ENCODE measurements at regions not wholly inside any gene's neighbourhood (a gene's known extent, or its start where the extent isn't known, plus 50 kb on each side); places are given as distances from the start of the nearest gene placed in this dataset.
"Not testable (repeated sequence)": the region's sequence is repeated elsewhere in the genome, so short reads cannot be mapped to it uniquely, and the experiment has no call there.

DNA sequence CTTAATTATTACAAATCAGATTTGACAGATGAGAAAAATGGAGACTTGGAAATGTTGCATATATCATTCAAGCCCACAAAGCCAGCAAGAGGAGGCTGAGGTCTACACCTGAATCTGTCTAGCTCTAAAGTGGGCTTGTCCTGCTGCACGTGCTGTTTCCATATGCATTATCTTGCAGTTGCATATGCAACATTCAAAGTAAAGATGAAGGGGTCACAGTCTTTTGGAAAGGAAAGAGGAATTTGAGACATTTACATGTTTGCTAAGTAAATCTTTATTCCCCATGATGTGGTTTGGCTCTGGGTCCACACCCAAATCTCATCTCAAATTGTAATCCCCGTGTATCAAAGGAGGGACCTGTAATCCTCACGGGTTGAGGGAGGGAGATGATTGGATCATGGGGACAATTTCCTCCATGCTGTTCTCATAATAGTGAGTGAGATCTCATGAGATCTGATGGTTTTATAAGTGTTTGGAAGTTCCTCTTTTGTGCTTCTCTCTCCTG, 98.3 kb downstream of the BACH1 start:
- no peak for DNase-seq (ENCODE audit: low read depth in 2 of 2)

DNA sequence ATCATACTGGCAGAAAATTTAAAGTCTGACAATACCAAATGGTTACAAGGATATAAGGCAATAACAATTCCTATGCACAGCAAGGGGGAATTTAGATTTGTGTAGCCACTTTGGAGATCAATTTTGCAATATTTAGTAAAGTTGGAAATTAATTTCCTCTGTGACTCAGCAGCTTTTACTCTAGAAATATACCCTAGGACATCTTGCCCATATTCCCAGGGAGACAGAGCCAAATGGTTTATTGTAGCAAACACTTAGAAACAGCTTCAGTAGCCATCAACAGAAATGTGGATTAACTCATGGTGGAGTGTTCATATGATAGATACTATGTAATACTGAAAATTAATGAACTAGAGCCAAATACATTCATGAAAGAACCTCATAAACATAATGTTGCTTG, 104.6 kb downstream of the BACH1 start:
- no peak for DNase-seq (ENCODE audit: low read depth in 2 of 2)

DNA sequence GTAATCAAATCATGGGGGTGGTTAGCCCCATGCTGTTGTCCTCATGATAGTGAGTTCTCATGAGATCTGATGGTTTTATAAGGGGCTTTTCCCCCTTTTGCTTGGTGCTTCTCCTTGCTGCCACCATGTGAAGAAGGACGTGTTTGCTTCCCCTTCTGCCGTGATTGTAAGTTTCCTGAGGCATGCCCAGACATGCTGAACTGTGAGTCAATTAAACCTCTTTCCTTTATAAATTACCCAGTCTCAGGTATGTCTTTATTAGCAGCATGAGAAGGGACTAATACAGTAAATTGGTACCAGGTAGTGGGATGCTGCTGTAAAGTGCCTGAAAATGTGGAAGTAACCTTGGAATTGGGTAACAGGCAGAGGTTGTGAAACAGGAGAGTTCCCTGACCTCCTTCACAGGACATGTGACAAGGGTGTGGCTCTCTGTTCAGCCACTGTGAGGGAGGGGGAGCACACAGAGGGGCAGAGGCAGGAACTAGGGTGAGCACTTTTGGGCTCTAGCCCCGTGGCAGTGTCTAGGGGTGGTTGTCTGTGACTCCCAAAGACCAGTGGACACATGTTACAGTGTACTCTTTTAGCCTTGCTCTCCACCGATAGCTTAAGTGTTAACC, 105.3 kb downstream of the BACH1 start:
- no peak for DNase-seq (ENCODE audit: low read depth in 2 of 2)

DNA sequence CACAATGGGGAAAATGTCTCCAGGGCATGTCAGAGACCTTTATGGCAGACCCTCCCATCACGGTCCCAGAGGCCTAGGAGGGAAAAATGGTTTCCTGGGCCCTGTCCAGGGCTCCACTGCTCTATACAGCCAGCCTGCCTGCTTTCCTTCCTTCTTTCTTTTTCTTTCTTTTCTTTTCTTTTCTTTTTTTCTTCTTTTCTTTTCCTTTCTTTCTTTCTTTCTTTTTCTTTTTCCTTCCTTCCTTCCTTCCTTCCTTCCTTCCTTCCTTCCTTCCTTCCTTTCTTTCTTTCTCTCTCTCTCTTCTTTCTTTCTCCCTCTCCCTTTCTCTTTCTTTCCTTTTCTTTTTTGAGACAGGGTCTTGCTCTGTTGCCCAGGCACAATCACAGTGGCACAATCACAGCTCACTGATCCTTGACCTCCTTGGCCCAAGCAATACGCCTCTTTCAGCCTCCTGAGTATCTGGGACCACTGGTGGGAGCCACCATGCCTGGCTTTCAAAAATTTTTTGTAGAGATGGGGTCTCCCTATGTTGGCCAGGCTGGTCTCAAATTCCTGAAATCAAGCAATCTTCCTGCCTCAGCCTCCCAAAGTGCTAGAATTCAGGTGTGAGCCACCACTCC, 106.9 kb downstream of the BACH1 start:
- no peak for DNase-seq (ENCODE audit: low read depth in 2 of 2)

DNA sequence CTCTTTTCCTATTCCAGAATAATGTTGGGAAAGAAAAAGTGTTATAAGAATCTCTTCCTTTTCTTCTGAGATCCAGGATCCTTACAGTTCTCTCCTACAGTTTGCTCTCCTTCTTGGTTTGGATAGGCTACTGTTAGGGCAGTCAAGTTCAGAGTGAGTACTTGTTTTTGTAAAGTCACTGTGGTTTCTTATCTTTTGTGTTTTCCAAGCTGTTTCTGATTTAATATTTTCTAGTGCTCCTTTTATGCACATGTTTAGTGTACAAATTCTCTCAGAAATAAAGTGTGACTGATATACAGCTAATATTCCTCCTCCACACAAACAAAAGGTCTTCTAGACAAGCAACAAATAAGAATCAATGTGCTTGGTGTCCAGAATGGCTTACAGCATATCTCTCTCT, 107.7 kb downstream of the BACH1 start:
- DNase-seq (ENCODE audit: low read depth in 2 of 2): no peak

DNA sequence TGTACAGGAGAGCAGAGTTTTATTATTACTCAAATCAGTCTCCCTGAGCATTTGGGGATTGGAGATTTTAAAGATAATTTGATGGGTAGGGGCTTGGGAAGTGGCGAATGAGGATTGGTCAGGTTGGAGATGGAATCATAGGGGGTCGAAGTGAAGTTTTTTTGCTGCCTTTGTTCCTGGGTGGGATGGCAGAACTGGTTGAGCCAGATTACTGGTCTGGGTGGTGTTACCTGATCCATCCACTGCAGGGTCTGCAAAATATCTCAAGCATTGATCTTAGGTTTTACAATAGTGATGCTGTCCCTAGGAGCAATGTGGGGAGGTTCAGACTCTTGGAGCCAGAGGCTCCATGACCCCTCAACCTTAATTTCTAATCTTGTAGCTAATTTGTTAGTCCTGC, 108.8 kb downstream of the BACH1 start:
- DNase-seq (ENCODE audit: low read depth in 2 of 2): no peak

DNA sequence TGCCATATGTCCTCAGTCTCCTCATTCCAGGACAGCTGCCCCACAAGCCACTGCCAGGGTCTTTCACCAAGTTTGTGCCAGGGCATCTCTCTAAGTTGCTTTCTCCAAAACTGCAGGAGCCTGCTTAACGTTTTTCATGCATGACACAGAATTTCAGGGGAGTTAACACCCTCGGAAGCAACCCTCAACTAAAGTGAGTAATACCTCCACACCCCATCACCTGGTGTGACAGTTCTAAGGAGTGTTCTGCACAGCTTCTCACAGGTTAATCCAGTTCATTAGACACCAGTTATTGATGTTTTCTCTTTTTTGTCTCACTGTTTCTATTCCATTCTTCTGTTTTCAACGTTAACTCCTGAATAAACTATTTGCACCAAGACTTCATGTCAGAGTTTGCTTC, 115.0 kb downstream of the BACH1 start:
- DNase-seq (ENCODE audit: low read depth in 2 of 2): no peak

DNA sequence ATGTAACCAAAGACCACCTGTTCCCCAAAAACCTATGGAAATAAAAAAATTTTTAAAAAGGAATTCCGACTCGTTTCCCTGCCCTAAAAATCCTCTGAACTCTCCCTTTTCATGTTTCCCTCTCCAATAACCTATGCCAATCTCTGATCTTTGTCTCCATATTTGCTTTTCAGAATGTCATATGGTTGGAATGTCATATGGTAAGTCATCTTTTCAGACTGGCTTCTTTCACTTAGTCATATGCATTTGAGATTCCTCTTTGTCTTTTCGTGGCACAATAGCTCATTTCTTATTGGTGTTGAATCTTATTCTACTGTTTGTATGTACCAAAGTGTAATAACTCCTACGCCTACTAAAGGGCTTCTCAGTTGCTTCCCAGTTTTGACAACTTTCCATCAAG, 117.5 kb downstream of the BACH1 start:
- no peak for DNase-seq (ENCODE audit: low read depth in 2 of 2)

DNA sequence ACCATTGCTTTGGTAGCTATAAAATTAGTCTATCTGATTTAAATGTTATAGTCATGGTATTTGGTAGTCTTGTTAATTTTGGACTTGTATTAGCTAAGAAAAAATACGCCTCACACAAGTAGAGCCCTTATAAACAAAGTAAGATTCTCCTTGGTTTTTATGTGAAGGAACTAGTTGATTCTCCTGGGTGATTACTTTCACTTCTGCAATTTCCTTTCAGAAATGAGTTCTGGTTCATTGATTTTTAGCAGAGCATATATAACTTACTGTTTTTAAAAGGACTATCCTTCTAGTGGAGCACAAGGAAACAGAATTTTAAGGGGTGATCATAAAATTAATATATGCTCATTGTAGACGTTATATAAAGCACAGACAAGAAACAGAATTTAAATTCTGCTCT, 120.1 kb downstream of the BACH1 start:
- DNase-seq (ENCODE audit: low read depth in 2 of 2): no peak

DNA sequence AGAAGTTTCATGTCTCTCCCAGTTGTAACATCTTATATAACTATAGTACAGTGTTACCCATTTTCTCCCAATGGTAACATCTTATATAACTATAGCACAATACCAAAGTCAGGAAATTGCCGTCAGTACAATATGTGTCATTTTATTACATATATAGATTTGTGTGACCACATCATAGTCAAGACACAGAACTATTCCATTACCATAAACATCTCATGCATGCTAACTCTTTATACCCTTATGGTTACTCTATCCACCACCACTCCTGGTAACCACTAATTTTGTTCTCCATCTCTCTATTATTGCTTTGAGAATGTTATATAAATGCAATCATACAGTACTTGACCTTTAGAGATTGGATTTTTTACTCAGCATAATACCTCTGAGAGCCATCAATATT, 120.7 kb downstream of the BACH1 start:
- DNase-seq (ENCODE audit: low read depth in 2 of 2): no peak

DNA sequence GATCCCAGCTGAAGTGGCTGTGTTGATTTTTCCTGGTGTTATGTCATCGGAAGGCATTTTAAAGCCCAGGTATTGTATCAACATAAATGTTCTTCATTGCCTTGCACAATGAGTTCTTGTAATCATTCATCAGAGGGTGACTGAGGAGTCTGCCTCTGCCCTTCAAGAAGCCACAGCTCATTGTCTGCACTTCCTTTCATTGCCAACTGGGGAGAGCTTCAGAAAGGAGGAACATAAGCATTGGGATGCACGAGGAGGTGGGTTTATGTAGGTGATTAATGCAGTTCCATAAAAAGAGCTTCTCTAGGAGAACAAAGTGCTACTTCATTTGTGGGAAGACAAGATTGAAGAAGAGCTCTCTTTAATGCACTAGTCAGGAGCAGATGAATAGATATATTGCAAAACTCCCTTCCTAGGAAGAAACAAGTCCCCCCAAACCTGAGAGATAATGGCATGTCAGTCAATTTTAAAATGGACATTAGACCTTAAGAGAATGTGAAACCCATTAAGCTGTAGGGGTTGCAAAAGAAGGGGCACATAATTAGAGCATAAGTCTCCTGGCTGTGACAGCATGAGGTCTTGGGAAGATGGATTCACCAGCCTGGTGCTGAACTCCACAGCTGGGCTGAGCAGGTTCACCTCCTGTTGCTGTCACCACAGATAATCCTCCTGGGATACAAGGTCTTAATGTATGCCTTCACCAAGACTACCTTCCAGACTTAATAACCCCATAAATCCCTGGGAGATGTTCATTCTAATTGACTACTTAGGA, 124.6 kb downstream of the BACH1 start:
- DNase-seq (ENCODE audit: low read depth in 2 of 2): no peak

DNA sequence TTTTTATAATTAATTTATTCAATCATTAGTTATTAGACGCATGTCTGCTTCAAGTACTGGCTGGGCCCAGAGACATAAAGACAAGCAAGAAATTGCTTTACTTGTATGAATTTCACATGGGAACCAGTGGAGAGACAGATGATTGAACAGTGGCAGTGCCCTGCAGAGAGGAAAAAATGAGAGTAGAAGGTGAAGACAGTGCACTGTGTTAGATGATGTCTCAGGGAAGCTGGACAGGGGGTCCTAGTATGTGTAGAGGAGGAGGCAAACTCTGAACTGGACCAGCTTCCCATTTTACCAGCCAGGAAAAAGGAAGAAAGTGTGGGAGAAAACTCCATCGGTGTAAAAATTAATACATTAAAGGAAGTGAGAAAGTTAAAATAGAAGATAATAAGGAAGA, 126.0 kb downstream of the BACH1 start:
- DNase-seq (ENCODE audit: low read depth in 2 of 2): no peak

DNA sequence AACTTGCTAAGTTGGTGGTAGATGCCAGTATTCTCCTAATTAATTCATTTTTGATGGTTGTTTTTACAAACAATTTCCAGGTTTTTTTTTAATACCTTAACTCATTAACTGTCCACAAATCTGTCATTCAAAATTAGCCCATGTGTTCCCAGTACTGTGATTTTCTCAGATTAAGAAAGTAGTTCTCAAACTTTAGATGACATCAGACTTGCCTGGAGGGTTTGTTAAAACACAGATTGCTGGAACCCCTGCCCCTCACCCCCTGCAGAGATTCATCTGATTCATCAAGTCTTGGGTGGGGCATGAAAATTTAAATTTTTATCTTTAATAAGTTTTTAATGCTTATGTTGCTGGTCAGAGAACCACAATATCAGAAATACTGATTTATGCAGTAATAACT, 130.5 kb downstream of the BACH1 start:
- no peak for DNase-seq (ENCODE audit: low read depth in 2 of 2)

DNA sequence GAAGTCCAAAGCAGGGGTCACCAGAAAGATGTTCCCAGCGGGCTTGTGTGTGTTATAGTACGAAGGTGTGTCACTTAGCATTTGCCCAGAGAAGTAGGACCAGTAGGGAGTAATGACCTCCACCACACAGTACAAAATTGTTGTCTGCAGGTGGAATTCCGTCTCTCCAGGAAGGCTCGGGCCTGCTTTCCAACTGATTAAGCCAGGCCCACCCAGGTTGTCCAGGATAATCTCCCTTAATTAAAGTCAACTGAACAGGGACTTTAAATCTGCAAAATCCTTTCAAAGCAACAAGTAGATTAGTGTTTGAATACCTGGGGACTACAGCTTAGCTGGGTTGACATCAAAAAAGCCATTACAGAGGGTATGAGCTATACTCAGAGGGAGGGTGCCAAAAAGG, 131.3 kb downstream of the BACH1 start:
- DNase-seq (ENCODE audit: low read depth in 2 of 2): no peak

DNA sequence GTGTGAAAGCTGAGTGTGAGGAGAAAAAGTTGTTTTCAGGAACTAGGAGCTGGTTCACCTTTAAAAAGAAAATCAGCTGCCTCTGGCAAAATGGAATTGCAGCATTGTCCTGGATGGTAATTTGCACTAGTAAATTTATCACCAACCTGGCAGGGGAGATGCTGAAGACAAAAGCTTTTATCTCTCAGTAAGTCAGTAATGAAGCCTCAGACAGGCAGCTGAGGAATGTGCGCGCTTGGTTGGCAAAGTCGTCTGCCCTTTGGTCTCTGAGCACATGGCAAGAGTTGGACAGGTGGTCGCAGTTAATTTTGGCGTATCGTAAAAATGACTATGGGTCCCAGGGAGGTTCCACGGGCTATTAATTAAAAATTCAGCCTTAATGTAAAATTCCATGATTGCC, 131.9 kb downstream of the BACH1 start:
- no peak for DNase-seq (ENCODE audit: low read depth in 2 of 2)

DNA sequence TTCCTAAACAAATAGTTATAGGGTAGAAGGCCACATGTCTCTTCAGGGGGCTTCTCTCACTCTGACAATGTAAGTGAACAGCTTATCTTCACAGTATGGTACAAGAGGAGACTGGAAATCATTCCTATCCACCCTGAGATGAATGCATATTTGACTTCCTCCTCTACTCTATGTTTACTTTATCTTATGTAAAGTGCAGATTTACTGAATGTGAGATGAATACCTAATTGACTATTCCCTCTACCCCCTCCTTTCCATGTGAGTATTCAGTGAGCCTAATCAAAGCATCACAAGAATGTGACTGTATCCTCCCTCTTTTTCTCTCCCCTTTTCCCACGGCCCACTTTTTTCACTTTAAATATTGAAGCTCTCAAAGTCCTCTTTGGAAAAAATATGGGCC, 132.5 kb downstream of the BACH1 start:
- DNase-seq (ENCODE audit: low read depth in 2 of 2): no peak

DNA sequence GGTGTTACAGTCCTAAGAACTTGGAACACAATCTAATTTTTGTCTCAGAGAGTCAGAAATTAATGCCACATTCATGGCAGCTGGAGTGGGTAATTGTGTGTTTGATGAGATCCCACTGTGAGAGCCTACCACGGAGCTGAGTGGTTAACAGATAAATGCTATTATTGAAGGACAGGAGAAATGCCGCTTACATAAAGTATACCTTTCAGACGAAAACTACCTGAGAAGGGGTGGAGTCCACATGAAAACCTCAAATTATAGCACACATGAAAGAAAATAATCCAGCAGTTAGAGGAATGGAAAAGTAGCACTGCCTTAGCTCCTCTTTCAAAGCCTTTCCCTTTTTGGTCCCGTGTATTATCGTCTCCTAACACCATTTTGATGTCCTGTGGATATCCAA, 133.0 kb downstream of the BACH1 start:
- no peak for DNase-seq (ENCODE audit: low read depth in 2 of 2)

DNA sequence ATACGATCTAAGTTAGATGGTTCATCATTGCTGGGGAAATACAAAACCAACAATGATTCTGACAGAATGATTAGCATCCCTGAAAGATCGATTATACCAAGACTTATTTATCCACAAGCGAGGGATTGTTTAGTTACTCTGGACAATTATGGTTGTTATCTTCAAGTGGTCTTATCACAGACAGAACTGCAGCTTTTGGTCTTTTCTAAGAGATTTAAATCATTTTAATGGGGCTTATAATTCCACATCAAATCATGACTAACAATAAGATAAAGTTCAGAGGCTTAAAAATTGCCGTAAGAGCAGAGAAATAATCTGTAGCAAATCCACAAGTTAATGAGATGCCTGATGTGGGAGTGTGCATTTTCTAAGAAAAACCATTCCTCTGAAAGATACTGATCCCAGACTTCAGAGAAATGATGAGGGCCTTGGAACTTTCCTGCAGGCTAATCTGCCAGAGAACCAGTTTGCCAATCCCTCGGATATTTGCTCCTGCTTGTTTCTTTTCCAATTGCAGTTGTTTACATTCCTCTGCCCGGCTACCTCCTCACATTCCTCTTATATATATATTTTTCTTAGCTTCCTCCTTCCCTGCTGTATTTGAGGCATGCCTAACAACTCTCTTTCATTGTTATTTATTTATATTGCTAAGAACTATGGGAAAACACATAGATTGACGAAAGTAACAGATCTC, 134.8 kb downstream of the BACH1 start:
- DNase-seq (ENCODE audit: low read depth in 2 of 2): no peak

DNA sequence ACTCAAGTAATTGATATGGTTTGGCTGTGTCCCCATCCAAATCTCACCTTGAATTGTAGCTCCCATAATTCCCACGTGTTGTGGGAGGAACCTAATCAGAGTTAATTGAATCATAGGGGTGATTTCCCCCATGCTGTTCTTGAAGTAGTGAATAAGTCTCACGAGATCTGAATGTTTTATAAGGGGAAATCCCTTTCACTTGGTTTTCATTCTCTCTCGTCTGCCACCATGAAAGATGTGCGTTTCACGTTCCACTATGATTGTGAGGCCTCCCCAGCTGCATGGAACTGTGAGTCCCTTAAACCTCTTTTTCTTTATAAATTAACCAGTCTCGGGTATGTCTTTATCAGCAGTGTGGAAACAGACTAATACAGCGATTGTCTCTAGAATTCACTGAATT, 135.4 kb downstream of the BACH1 start:
- no peak for DNase-seq (ENCODE audit: low read depth in 2 of 2)

DNA sequence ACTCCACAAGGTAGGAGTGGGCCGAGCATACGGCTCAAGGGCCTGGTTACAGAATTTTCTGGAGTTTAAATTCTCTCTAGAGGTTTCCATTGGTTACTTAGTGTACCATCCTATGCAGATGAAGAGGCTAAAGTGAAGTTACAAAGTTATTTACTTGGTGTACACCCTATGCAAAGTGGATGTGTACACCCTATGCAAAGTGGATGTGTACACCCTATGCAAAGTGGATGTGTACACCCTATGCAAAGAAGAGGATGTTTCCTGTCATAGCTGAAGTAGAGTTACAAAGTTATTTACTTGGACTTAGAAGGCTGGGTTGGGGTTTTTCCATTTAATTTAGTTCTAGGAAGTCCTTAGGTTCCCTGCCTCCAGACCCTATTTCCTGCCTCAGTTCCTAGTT, 136.3 kb downstream of the BACH1 start:
- DNase-seq (ENCODE audit: low read depth in 2 of 2): not testable (repeated sequence)

DNA sequence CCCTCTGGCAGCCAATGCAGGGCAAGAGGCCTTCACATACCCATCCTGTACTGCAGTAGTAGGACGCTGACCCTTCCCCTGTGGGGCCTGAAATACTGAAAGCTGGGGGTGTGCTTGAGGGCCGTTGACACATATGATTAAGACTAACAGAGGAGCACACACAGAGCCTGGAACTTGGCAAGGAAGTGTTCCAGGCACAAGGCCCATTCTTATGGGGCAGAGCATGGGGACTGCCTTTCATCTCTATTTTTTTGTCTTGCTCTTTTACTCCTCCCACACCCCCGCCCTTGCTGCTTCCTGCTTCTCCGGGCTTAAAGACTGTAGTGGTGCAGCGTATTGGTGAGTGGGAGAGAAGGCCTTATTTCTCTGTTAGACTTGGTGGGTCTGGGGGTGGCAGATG, 137.4 kb downstream of the BACH1 start:
- no peak for DNase-seq (ENCODE audit: low read depth in 2 of 2)

DNA sequence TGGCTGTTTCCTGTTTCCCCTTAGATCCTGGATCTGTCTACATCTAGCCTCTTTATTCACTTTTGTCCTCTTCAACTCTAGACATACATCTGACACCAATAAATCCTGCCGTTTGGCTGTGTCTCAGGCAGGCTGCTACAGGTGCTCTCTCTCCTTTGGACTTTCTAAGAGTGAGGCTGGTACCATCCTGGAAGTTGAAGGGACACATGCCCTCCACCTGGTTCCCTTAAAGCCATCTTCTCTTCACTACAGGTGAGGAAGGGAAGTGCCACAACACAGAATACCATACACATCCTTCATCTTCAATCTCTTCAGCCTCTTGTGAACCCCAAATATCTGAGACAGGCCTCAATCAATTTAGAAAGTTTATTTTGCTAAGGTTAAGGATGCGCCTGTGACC, 137.9 kb downstream of the BACH1 start:
- no peak for DNase-seq (ENCODE audit: low read depth in 2 of 2)

Measured in dermis microvascular lymphatic vessel endothelial cell (primary cell).